Hepatocyte (in vitro differentiated cells): ENCODE measurements at regions not wholly inside any gene's neighbourhood (a gene's known extent, or its start where the extent isn't known, plus 50 kb on each side); places are given as distances from the start of the nearest gene placed in this dataset.

Experiments used
- DNase-seq: peaks from one replicate; pipeline ENCODE4 v3.0.0-alpha.2; 2016; ENCODE audit warnings: low spot score
- H2AFZ ChIP-seq: fragments of 200-600 bp; sonication (generic); 2 replicates; pipeline ENCODE4 v1.6.0; 2016; ENCODE audit warnings: antibody characterized with exemption, mild to moderate bottlenecking
- H3K27ac ChIP-seq: fragments of 200-600 bp; sonication (generic); 2 replicates; pipeline ENCODE4 v1.5.1; 2016; ENCODE audit warnings: mild to moderate bottlenecking
- H3K27me3 ChIP-seq: fragments of 200-600 bp; sonication (generic); 2 replicates; pipeline ENCODE4 v1.6.1; 2016
- H3K36me3 ChIP-seq: fragments of 200-600 bp; sonication (generic); replicated peaks from 2 replicates; pipeline ENCODE4 v1.5.1; 2016; ENCODE audit warnings: low read depth; ENCODE audit not compliant: insufficient read depth
- H3K4me1 ChIP-seq: fragments of 200-600 bp; sonication (generic); 2 replicates; pipeline ENCODE4 v1.5.1; 2016; ENCODE audit warnings: mild to moderate bottlenecking, moderate library complexity; ENCODE audit not compliant: insufficient read depth
- H3K4me2 ChIP-seq: fragments of 200-600 bp; sonication (generic); 2 replicates; pipeline ENCODE4 v1.6.0; 2016
- H3K4me3 ChIP-seq: fragments of 200-600 bp; sonication (generic); 2 replicates; pipeline ENCODE4 v1.5.1; 2016; ENCODE audit warnings: mild to moderate bottlenecking
- H3K79me2 ChIP-seq: fragments of 200-600 bp; sonication (generic); 2 replicates; pipeline ENCODE4 v1.6.0; 2017; ENCODE audit warnings: mild to moderate bottlenecking
- H3K9me2 ChIP-seq: fragments of 200-600 bp; sonication (generic); replicated peaks from 2 replicates; pipeline ENCODE4 v1.6.0; 2017; ENCODE audit warnings: mild to moderate bottlenecking; ENCODE audit not compliant: insufficient read depth
- H3K9me3 ChIP-seq: fragments of 200-600 bp; sonication (generic); 2 replicates; pipeline ENCODE4 v1.5.1; 2016; ENCODE audit warnings: low read depth, mild to moderate bottlenecking
- H4K20me1 ChIP-seq: fragments of 200-600 bp; sonication (generic); 2 replicates; pipeline ENCODE4 v1.6.0; 2016; ENCODE audit warnings: mild to moderate bottlenecking; ENCODE audit not compliant: insufficient read depth, poor library complexity, severe bottlenecking
- EZH2 ChIP-seq: fragments of 200-600 bp; sonication (generic); IDR thresholded peaks from 2 replicates; pipeline ENCODE4 v1.6.1; 2016; ENCODE audit warnings: antibody characterized with exemption, mild to moderate bottlenecking, borderline replicate concordance
- EZH2phosphoT487 ChIP-seq: fragments of 200-600 bp; sonication (generic); IDR thresholded peaks from one replicate; pipeline ENCODE4 v1.6.1; 2018; ENCODE audit warnings: antibody characterized with exemption, mild to moderate bottlenecking, low read depth, moderate library complexity; ENCODE audit not compliant: unreplicated experiment, severe bottlenecking
- WGBS: methylation state at CpG from one replicate; pipeline ENCODE4 v1.1.6; 2016; ENCODE audit warnings: low lambda C conversion rate; ENCODE audit errors: missing lambda C conversion rate; 5-methylcytosine and 5-hydroxymethylcytosine counted together
- TF ChIP-seq, protein P1 (sequence below): fragments of 200-600 bp; sonication (generic); IDR thresholded peaks from 2 replicates; pipeline ENCODE4 v1.5.1; 2016; ENCODE audit warnings: antibody characterized with exemption, mild to moderate bottlenecking; ENCODE audit not compliant: poor library complexity

DNA sequence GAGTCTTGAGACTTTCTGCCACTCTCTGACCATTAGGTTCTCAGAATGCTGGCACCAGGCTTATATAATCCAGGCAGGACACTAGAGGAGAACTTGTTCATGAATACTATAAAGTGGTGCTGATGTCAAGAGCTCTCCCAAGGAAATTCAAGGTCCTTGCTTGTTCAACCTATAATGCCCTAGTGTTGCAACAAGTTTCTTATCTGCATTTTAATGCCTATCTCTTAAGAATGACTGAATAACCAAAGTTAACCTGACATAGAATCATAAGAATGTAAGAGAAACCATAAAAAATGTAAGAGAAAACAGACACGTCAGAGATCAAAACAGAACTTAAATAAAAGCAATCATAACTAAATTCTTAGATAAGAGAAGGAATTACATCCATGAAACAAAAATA is 640.8 kb upstream of the SGCD start:
- no peaks in the 10 kb centered on the region for H3K79me2 ChIP-seq
- no peak overlapping the region for H2AFZ ChIP-seq
- H3K9me3 ChIP-seq, result no peaks in the 10 kb centered on the region
- DNase-seq, result no peak
- TF ChIP-seq EZH2 (no peak), EZH2phosphoT487 (no peak)
- TF ChIP-seq, protein P1, sequence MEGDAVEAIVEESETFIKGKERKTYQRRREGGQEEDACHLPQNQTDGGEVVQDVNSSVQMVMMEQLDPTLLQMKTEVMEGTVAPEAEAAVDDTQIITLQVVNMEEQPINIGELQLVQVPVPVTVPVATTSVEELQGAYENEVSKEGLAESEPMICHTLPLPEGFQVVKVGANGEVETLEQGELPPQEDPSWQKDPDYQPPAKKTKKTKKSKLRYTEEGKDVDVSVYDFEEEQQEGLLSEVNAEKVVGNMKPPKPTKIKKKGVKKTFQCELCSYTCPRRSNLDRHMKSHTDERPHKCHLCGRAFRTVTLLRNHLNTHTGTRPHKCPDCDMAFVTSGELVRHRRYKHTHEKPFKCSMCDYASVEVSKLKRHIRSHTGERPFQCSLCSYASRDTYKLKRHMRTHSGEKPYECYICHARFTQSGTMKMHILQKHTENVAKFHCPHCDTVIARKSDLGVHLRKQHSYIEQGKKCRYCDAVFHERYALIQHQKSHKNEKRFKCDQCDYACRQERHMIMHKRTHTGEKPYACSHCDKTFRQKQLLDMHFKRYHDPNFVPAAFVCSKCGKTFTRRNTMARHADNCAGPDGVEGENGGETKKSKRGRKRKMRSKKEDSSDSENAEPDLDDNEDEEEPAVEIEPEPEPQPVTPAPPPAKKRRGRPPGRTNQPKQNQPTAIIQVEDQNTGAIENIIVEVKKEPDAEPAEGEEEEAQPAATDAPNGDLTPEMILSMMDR, result no peak
- H3K4me3 ChIP-seq, result no peak overlapping the region
- no peaks in the 10 kb centered on the region for H3K9me2 ChIP-seq
- no peak overlapping the region for H3K4me2 ChIP-seq
- no peaks in the 10 kb centered on the region for H4K20me1 ChIP-seq
- peaks cover 3% of the 10 kb centered on the region for H3K27me3 ChIP-seq
- no peak overlapping the region for H3K27ac ChIP-seq
- H3K4me1 ChIP-seq, result no peaks in the 10 kb centered on the region
- no peaks in the 10 kb centered on the region for H3K36me3 ChIP-seq
- WGBS, result 35% methylated on average over 1 of the region's 1 CpG

DNA sequence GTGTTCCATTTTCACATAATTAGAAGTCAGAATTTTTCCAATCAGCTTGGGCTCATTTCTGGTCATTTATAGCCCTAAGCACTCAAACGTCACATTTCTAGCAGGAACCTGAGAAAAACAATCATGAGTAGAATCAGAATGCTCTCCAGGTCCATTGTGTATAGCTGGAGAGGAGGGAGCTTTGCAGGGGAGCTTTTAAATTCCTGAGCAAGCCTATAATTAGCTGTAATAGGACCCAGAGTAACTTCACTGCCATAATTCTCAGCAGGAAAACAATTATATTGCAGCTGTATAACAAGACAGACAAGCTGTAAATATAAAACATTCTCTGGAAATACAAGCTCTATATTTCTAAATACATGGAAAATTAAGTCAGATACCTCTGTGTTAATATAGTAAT is 637.6 kb upstream of the SGCD start:
- H3K4me3 ChIP-seq, result no peak overlapping the region
- H3K36me3 ChIP-seq, result no peaks in the 10 kb centered on the region
- H3K4me1 ChIP-seq, result no peaks in the 10 kb centered on the region
- H3K27ac ChIP-seq, result no peak overlapping the region
- 24% methylated on average over 1 of the region's 1 CpG for WGBS
- H3K27me3 ChIP-seq, result peaks cover 3% of the 10 kb centered on the region
- H4K20me1 ChIP-seq, result no peaks in the 10 kb centered on the region
- DNase-seq, result no peak
- TF ChIP-seq EZH2phosphoT487 (no peak), EZH2 (no peak)
- TF ChIP-seq, protein P1, result no peak
- no peak overlapping the region for H3K4me2 ChIP-seq
- H3K9me2 ChIP-seq, result no peaks in the 10 kb centered on the region
- H3K79me2 ChIP-seq, result no peaks in the 10 kb centered on the region
- H3K9me3 ChIP-seq, result no peaks in the 10 kb centered on the region
- no peak overlapping the region for H2AFZ ChIP-seq

DNA sequence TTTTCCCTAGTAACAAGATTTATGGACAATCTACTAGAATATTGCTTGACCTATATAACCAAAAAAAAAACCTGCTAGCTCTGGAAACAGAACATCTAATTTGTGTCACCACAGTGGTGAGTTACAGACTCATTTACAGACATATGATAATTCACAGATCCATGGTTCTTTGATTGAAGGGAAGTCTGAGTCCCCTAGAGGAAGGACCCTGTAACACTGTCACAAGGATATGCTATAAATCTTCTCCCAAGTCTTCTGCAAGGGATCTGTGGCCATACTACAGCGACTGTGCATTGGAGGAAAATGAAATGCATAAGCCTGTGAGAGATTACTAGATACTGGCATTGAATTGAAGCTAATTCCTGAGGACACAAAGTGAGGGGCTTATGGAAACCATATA is 630.6 kb upstream of the SGCD start:
- TF ChIP-seq EZH2phosphoT487, result no peak
- no peak for TF ChIP-seq EZH2
- TF ChIP-seq, protein P1, result no peak
- H3K27me3 ChIP-seq, result no peaks in the 10 kb centered on the region
- no peak for DNase-seq
- no peaks in the 10 kb centered on the region for H4K20me1 ChIP-seq
- H3K9me3 ChIP-seq, result no peaks in the 10 kb centered on the region
- WGBS, result 54% methylated on average over 1 of the region's 1 CpG
- no peak overlapping the region for H3K27ac ChIP-seq
- no peaks in the 10 kb centered on the region for H3K36me3 ChIP-seq
- H3K4me1 ChIP-seq, result no peaks in the 10 kb centered on the region
- no peak overlapping the region for H3K4me3 ChIP-seq
- no peak overlapping the region for H2AFZ ChIP-seq
- no peaks in the 10 kb centered on the region for H3K79me2 ChIP-seq
- H3K4me2 ChIP-seq, result no peak overlapping the region
- no peaks in the 10 kb centered on the region for H3K9me2 ChIP-seq

DNA sequence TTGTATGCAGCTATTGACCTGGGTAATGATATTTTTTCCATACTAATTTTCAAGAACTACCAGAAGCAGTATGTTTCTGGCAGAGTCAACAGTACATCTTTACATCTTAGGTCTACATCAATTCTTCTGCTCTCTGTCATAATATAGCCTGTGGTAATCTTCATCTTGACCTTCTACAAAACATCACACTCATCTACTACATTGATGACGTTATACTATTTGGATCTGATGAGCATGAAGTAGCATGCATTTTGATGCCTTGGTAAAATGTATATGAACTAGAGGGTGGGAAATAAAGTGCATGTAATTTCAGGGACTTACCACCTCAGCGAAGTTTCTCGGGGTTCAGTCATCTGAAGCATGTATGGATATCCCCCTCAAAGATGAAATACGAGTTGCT is 629.7 kb upstream of the SGCD start:
- no peaks in the 10 kb centered on the region for H3K79me2 ChIP-seq
- TF ChIP-seq EZH2phosphoT487, result no peak
- H3K9me3 ChIP-seq, result no peaks in the 10 kb centered on the region
- no peak for DNase-seq
- no peaks in the 10 kb centered on the region for H3K4me1 ChIP-seq
- no peak overlapping the region for H3K27ac ChIP-seq
- WGBS, result 88% methylated on average over 4 of the region's 4 CpGs
- H2AFZ ChIP-seq, result no peak overlapping the region
- H4K20me1 ChIP-seq, result no peaks in the 10 kb centered on the region
- H3K9me2 ChIP-seq, result no peaks in the 10 kb centered on the region
- H3K27me3 ChIP-seq, result no peaks in the 10 kb centered on the region
- H3K36me3 ChIP-seq, result no peaks in the 10 kb centered on the region
- no peak overlapping the region for H3K4me2 ChIP-seq
- H3K4me3 ChIP-seq, result no peak overlapping the region
